H1 (cell line): ENCODE measurements at regions not wholly inside any gene's neighbourhood (a gene's known extent, or its start where the extent isn't known, plus 50 kb on each side); places are given as distances from the start of the nearest gene placed in this dataset.

Experiments used
- CTCF ChIA-PET: fragments of 300-600 bp; sonication (Branson Sonifier 250); formaldehyde crosslinking; loops from one replicate; lab custom pipeline; 2021; ENCODE audit not compliant: partially characterized antibody; lab: Charles Lee
- POLR2A ChIA-PET: fragments of 300-600 bp; sonication (Branson Sonifier 250); formaldehyde crosslinking; loops from one replicate; lab custom pipeline; 2021; ENCODE audit warnings: inconsistent platforms; ENCODE audit not compliant: partially characterized antibody; lab: Charles Lee
- DNase-seq, 2 experiments: peaks; one replicate each; pipeline versions ENCODE4 v3.0.0 to v3.0.0-alpha.2; 2010 to 2022; ENCODE audit warnings: low spot score in 2 of 2, low read depth in 1 of 2, mixed read lengths in 1 of 2
- FAIRE-seq: peaks from 2 replicates; lab custom pipeline; 2011; peaks lifted over from hg19 to GRCh38; lab: Jason Lieb, UNC
- H2AFZ ChIP-seq: 2 replicates; pipeline ENCODE4 v1.8.1; 2012; ENCODE audit warnings: low read length, inconsistent platforms
- H2AK5ac ChIP-seq: 2 replicates; pipeline ENCODE4 v1.6.1; 2013; ENCODE audit warnings: low read depth, low read length
- H2BK120ac ChIP-seq: replicated peaks from 2 replicates; pipeline ENCODE3; 2013; ENCODE audit warnings: low read depth, low read length, inconsistent platforms
- H2BK12ac ChIP-seq: 2 replicates; pipeline ENCODE4 v1.6.1; 2013; ENCODE audit warnings: low read depth, low read length
- H2BK15ac ChIP-seq: 2 replicates; pipeline ENCODE4 v1.6.1; 2013; ENCODE audit warnings: low read length
- H2BK20ac ChIP-seq: 2 replicates; pipeline ENCODE4 v1.6.1; 2013; ENCODE audit warnings: low read length
- H2BK5ac ChIP-seq: 2 replicates; pipeline ENCODE4 v1.6.1; 2013; ENCODE audit warnings: low read depth, low read length
- H3K14ac ChIP-seq: 2 replicates; pipeline ENCODE4 v1.6.1; 2013; ENCODE audit warnings: inconsistent platforms; ENCODE audit not compliant: insufficient read length
- H3K18ac ChIP-seq: 2 replicates; pipeline ENCODE4 v1.6.1; 2013; ENCODE audit warnings: low read length; ENCODE audit errors: extremely low read depth
- H3K23ac ChIP-seq: 2 replicates; pipeline ENCODE4 v1.6.1; 2013; ENCODE audit warnings: inconsistent platforms; ENCODE audit not compliant: insufficient read length
- H3K23me2 ChIP-seq: 2 replicates; pipeline ENCODE4 v1.6.1; 2013; ENCODE audit warnings: low read depth, low read length
- H3K27ac ChIP-seq: 2 replicates; pipeline ENCODE4 v1.6.1; 2011; ENCODE audit warnings: low read depth, low read length, inconsistent platforms
- H3K27me3 ChIP-seq, 4 experiments: replicated peaks in 1 of 4; 1 replicate in 1 of 4; 2 replicates in 3 of 4; pipeline versions ENCODE4 v1.6.1 to v1.8.1; 2011 to 2013; ENCODE audit warnings: low read length in 3 of 4, mild to moderate bottlenecking in 3 of 4, inconsistent platforms in 2 of 4, mixed read lengths in 2 of 4, moderate library complexity in 1 of 4; ENCODE audit not compliant: control insufficient read depth in 3 of 4, insufficient read depth in 3 of 4; ENCODE audit errors: extremely low read depth in 1 of 4
- H3K36me3 ChIP-seq, 4 experiments: 2 replicates each; pipeline versions ENCODE4 v1.6.1 to v1.8.1; 2011 to 2013; ENCODE audit warnings: mild to moderate bottlenecking in 4 of 4, low read length in 3 of 4, moderate library complexity in 2 of 4, control low read depth in 1 of 4, inconsistent platforms in 1 of 4; ENCODE audit not compliant: insufficient read depth in 4 of 4, control insufficient read depth in 2 of 4
- H3K4ac ChIP-seq: replicated peaks from 2 replicates; pipeline ENCODE3; 2013; ENCODE audit warnings: low read length, low read depth, mixed read lengths, inconsistent platforms; ENCODE audit not compliant: insufficient read length
- H3K4me1 ChIP-seq, 4 experiments: replicated peaks in 1 of 4; 1 replicate in 1 of 4; 2 replicates in 3 of 4; pipeline versions ENCODE4 v1.6.1 to v1.8.1; 2011 to 2013; ENCODE audit warnings: low read length in 3 of 4, inconsistent platforms in 2 of 4, mixed read lengths in 1 of 4; ENCODE audit not compliant: insufficient read depth in 4 of 4, control insufficient read depth in 3 of 4
- H3K4me2 ChIP-seq, 2 experiments: 2 replicates each; pipeline versions ENCODE4 v1.6.1 to v1.8.1; 2011 to 2013; ENCODE audit warnings: low read depth in 2 of 2, low read length in 2 of 2, control low read depth in 1 of 2, inconsistent platforms in 1 of 2, mild to moderate bottlenecking in 1 of 2; ENCODE audit not compliant: insufficient read depth in 1 of 2
- H3K4me3 ChIP-seq, 4 experiments: fragments of 200-600, 300-600 bp in 1 of 4; sonication (generic), shearing (Covaris generic), sonication (Bioruptor Twin) in 1 of 4; 2 replicates each; pipeline versions ENCODE4 v1.5.1 to v1.8.1; 2011 to 2016; ENCODE audit warnings: low read length in 4 of 4, low read depth in 3 of 4, control low read depth in 2 of 4, inconsistent platforms in 2 of 4, mild to moderate bottlenecking in 2 of 4, mixed read lengths in 1 of 4, moderate library complexity in 1 of 4; ENCODE audit not compliant: insufficient read depth in 2 of 4; ENCODE audit errors: extremely low read depth in 1 of 4
- H3K56ac ChIP-seq: replicated peaks from 2 replicates; pipeline ENCODE3; 2013; ENCODE audit warnings: low read depth, mild to moderate bottlenecking, mixed read lengths, low read length, inconsistent platforms; ENCODE audit not compliant: insufficient read length
- H3K79me1 ChIP-seq: 2 replicates; pipeline ENCODE4 v1.6.1; 2013; ENCODE audit warnings: low read depth, low read length, control low read depth
- H3K79me2 ChIP-seq, 2 experiments: 2 replicates each; pipeline versions ENCODE4 v1.6.1 to v1.8.1; 2012 to 2013; ENCODE audit warnings: low read length in 2 of 2, mild to moderate bottlenecking in 2 of 2, inconsistent platforms in 1 of 2; ENCODE audit not compliant: insufficient read depth in 2 of 2, control insufficient read depth in 1 of 2
- H3K9ac ChIP-seq, 4 experiments: replicated peaks in 1 of 4; 1 replicate in 1 of 4; 2 replicates in 3 of 4; pipeline versions ENCODE4 v1.6.1 to v1.8.1; 2011 to 2013; ENCODE audit warnings: low read depth in 3 of 4, low read length in 3 of 4, control low read depth in 2 of 4, mild to moderate bottlenecking in 2 of 4, moderate library complexity in 2 of 4, inconsistent platforms in 1 of 4; ENCODE audit errors: extremely low read depth in 1 of 4
- H3K9me3 ChIP-seq, 2 experiments: 2 replicates each; pipeline versions ENCODE4 v1.6.1 to v1.8.1; 2012 to 2013; ENCODE audit warnings: mild to moderate bottlenecking in 2 of 2, moderate library complexity in 2 of 2, control low read depth in 1 of 2, inconsistent platforms in 1 of 2, low read depth in 1 of 2, low read length in 1 of 2, mixed read lengths in 1 of 2; ENCODE audit not compliant: insufficient read depth in 2 of 2
- H4K20me1 ChIP-seq, 2 experiments: replicated peaks in 1 of 2; 2 replicates each; pipeline versions ENCODE3 to v1.8.1; 2011 to 2013; ENCODE audit warnings: inconsistent platforms in 2 of 2, low read length in 2 of 2, mild to moderate bottlenecking in 1 of 2; ENCODE audit not compliant: insufficient read depth in 2 of 2, control insufficient read depth in 1 of 2
- H4K5ac ChIP-seq: 2 replicates; pipeline ENCODE4 v1.6.1; 2013; ENCODE audit warnings: low read length, low read depth, mixed read lengths, inconsistent platforms; ENCODE audit not compliant: insufficient read length
- H4K8ac ChIP-seq: 2 replicates; pipeline ENCODE4 v1.8.0; 2013; ENCODE audit warnings: mild to moderate bottlenecking, moderate library complexity, low read length, inconsistent platforms; ENCODE audit not compliant: insufficient read depth; ENCODE audit errors: extremely low read depth
- H4K91ac ChIP-seq: replicated peaks from 2 replicates; pipeline ENCODE3; 2013; ENCODE audit warnings: low read length, mixed read lengths, inconsistent platforms; ENCODE audit not compliant: insufficient read length
- CBX5 ChIP-seq: fragments of 300-800, 300-1000 bp; sonication (generic); IDR thresholded peaks from 2 replicates; pipeline ENCODE4 v1.7.1; 2016; ENCODE audit warnings: antibody characterized with exemption, low read length, low read depth
- CHD2 ChIP-seq: IDR thresholded peaks from 2 replicates; pipeline ENCODE4 v1.6.1; 2012; ENCODE audit warnings: low read length, improper control_type of control experiment
- CTBP2 ChIP-seq: IDR thresholded peaks from 2 replicates; pipeline ENCODE4 v1.7.0; 2011; ENCODE audit warnings: borderline replicate concordance, mild to moderate bottlenecking, moderate library complexity, mixed read lengths, low read length; ENCODE audit not compliant: insufficient read depth, insufficient read length
- EGR1 ChIP-seq: IDR thresholded peaks from 2 replicates; pipeline ENCODE4 v1.6.1; 2011; ENCODE audit warnings: low read depth, low read length, borderline replicate concordance
- EZH2 ChIP-seq: fragments of 200-600 bp; sonication (generic); IDR thresholded peaks from 2 replicates; pipeline ENCODE4 v1.7.1; 2012; ENCODE audit warnings: low read depth, mild to moderate bottlenecking, moderate library complexity, low read length, inconsistent platforms; ENCODE audit not compliant: severe bottlenecking
- KDM1A ChIP-seq: fragments of 200-600, 300-600 bp; sonication (generic); IDR thresholded peaks from 2 replicates; pipeline ENCODE4 v1.7.1; 2016; ENCODE audit warnings: mild to moderate bottlenecking, low read length, borderline replicate concordance
- SP2 ChIP-seq: IDR thresholded peaks from 2 replicates; pipeline ENCODE4 v1.6.1; 2012; ENCODE audit warnings: mild to moderate bottlenecking, low read length, inconsistent platforms
- SUZ12 ChIP-seq: fragments of 200-600 bp; sonication (generic); IDR thresholded peaks from 2 replicates; pipeline ENCODE4 v1.6.1; 2012; ENCODE audit warnings: mild to moderate bottlenecking, inconsistent platforms, low read length, moderate library complexity, mixed read lengths
- YY1 ChIP-seq: IDR thresholded peaks from 2 replicates; pipeline ENCODE4 v1.6.1; 2011; ENCODE audit warnings: low read depth, mild to moderate bottlenecking, low read length
- WGBS, 2 experiments: shearing (Covaris generic) in 1 of 2; methylation state at CpG; one replicate each; pipeline versions ENCODE4 v1.1.6 to v1.1.7; 2013 to 2015; ENCODE audit warnings: low lambda C conversion rate in 2 of 2, mixed read lengths in 2 of 2, inconsistent platforms in 1 of 2, low coverage in 1 of 2, missing lambda C conversion rate in 1 of 2; ENCODE audit not compliant: insufficient replicate concordance in 2 of 2, insufficient coverage in 1 of 2, insufficient read length in 1 of 2; ENCODE audit errors: extremely low coverage in 1 of 2, missing lambda C conversion rate in 1 of 2; 5-methylcytosine and 5-hydroxymethylcytosine counted together
- TF ChIP-seq, protein P1 (sequence below): IDR thresholded peaks from 2 replicates; pipeline ENCODE4 v1.6.1; 2011; ENCODE audit warnings: low read depth, mild to moderate bottlenecking, low read length; ENCODE audit not compliant: insufficient read depth

DNA sequence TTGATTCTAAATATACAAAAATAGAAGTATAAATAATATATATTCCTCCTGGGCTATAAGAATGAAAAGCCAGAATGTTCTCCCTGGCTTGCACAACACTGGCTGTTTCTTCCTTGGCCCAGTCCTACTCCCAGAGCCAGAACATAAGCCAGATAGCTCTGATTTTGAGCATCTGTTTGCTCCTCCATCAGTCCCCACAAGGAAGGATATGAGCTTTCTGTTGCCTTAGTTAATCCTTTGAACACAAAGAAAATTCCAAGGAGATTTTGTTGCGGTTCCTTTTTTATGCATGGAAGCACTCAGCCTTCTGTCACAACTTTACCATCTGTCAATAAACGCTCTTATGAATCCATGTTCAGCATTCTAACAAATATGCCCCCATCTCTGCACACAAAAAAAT is 361.8 kb downstream of the IPMK start:
- Histone ChIP-seq H2BK12ac (no peak overlapping the region), H3K79me1 (no peaks in the 10 kb centered on the region), H4K91ac (no peak overlapping the region), H2BK20ac (no peak overlapping the region), H3K36me3 (no peaks in the 10 kb centered on the region; a peak in 1 of 8 replicates), H2BK15ac (no peak overlapping the region), H3K23ac (no peak overlapping the region), H3K27me3 (no peaks in the 10 kb centered on the region), H3K4me1 (no peaks in the 10 kb centered on the region), H3K4ac (no peak overlapping the region), H2BK120ac (no peak overlapping the region), H4K20me1 (no peaks in the 10 kb centered on the region), H3K9me3 (peaks cover 0 to 5% of the 10 kb centered on the region in 2 experiments; a peak in 1 of 4 replicates), H3K23me2 (no peaks in the 10 kb centered on the region; the same call in 1 of the 2 replicates), H2AK5ac (no peak overlapping the region), H3K9ac (no peak overlapping the region), H3K14ac (no peak overlapping the region), H2AFZ (peak overlapping the region; percentile 58), H2BK5ac (no peak overlapping the region), H3K56ac (no peak overlapping the region), H3K27ac (no peak overlapping the region), H3K18ac (no peak overlapping the region), H4K8ac (no peak overlapping the region), H3K79me2 (no peaks in the 10 kb centered on the region), H4K5ac (no peak overlapping the region), H3K4me2 (no peak overlapping the region), H3K4me3 (no peak overlapping the region)
- DNase-seq = no peak
- WGBS, 2 experiments = 73% methylated on average over 2 of the region's 2 CpGs; no CpG with 5 or more reads in 1 of the 2 experiments
- TF ChIP-seq SP2 (no peak), EGR1 (no peak), CBX5 (no peak), YY1 (no peak), CHD2 (no peak), KDM1A (no peak), CTBP2 (no peak), SUZ12 (no peak), EZH2 (no peak)
- TF ChIP-seq, protein P1, sequence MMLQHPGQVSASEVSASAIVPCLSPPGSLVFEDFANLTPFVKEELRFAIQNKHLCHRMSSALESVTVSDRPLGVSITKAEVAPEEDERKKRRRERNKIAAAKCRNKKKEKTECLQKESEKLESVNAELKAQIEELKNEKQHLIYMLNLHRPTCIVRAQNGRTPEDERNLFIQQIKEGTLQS = no peak
- FAIRE-seq = no peak
- ChIA-PET POLR2A (no interaction called here), CTCF (interaction anchor here (1.1 to 1.2 kb wide), 2 partner anchors 98 to 326 kb away, joined by 4 read pairs; no protein-coding TSS in a partner anchor)
